K562 (cell line): ENCODE measurements at regions not wholly inside any gene's neighbourhood (a gene's known extent, or its start where the extent isn't known, plus 50 kb on each side); places are given as distances from the start of the nearest gene placed in this dataset.

ENCODE experiments used
- ATAC-seq: fragments of 200-7000 bp; cut with Tn5 transposase; 3 replicates; pipeline ENCODE4 v1.9.1; 2020; ENCODE audit warnings: moderate library complexity
- BruUV-seq: library from RNA; stranded (reverse); fragments of 400-500 nt; replicated peaks from 2 replicates; lab custom pipeline; 2021; lab: Mats Ljungman, UMichigan
- CTCF ChIA-PET: fragments of 300-600 bp; formaldehyde crosslinking; extraction: SDS; loops from one replicate; lab custom pipeline; 2021; ENCODE audit warnings: low intra/inter-chr PET ratio; lab: Yijun Ruan, JAX
- POLR2A ChIA-PET: fragments of 300-600, 350-650 bp; sonication (Branson Sonifier 250); formaldehyde crosslinking; extraction: SDS; loops from one replicate; lab custom pipeline; 2021; ENCODE audit warnings: antibody characterized with exemption, inconsistent platforms; lab: Yijun Ruan, JAX
- DNase-seq, 4 experiments: peaks; one replicate each; pipeline versions ENCODE4 v3.0.0 to v3.0.0-alpha.2; 2011 to 2018; ENCODE audit warnings: low spot score in 3 of 4, mixed read lengths in 3 of 4; ENCODE audit errors: extremely low read depth in 1 of 4
- FAIRE-seq: peaks from 2 replicates; lab custom pipeline; 2011; peaks lifted over from hg19 to GRCh38; lab: Jason Lieb, UNC
- H2AFZ ChIP-seq: 2 replicates; pipeline ENCODE4 v1.6.0; 2011; ENCODE audit warnings: low read depth, low read length, control low read depth, inconsistent platforms
- H3K27ac ChIP-seq: fragments of 200-600 bp; 3 replicates; pipeline ENCODE4 v1.8.0; 2011; ENCODE audit warnings: low read depth, mild to moderate bottlenecking, control low read depth, inconsistent platforms, low read length, moderate library complexity, mixed read lengths; ENCODE audit errors: extremely low read depth
- H3K27me3 ChIP-seq, 2 experiments: fragments of 300-600 bp in 1 of 2; 2 replicates in 1 of 2; 3 replicates in 1 of 2; pipeline versions ENCODE4 v1.6.0 to v1.8.0; 2011; ENCODE audit warnings: inconsistent platforms in 2 of 2, low read length in 2 of 2, mild to moderate bottlenecking in 1 of 2, mixed read lengths in 1 of 2, moderate library complexity in 1 of 2; ENCODE audit not compliant: control insufficient read depth in 2 of 2, insufficient read depth in 2 of 2
- H3K36me3 ChIP-seq: fragments of 300-600 bp; 3 replicates; pipeline ENCODE4 v1.8.0; 2011; ENCODE audit warnings: mild to moderate bottlenecking, low read length, inconsistent platforms; ENCODE audit not compliant: control insufficient read depth, insufficient read depth
- H3K4me1 ChIP-seq, 2 experiments: fragments of 200-600 bp in 1 of 2; replicated peaks in 1 of 2; 2 replicates in 1 of 2; 3 replicates in 1 of 2; pipeline versions ENCODE4 v1.5.1 to v1.8.0; 2011; ENCODE audit warnings: inconsistent platforms in 2 of 2, low read length in 2 of 2, mild to moderate bottlenecking in 1 of 2, mixed read lengths in 1 of 2, moderate library complexity in 1 of 2; ENCODE audit not compliant: control insufficient read depth in 2 of 2, insufficient read depth in 2 of 2
- H3K4me2 ChIP-seq: 2 replicates; pipeline ENCODE4 v1.6.1; 2011; ENCODE audit warnings: low read length, control low read depth, inconsistent platforms, mixed read lengths; ENCODE audit not compliant: insufficient read depth
- H3K4me3 ChIP-seq: fragments of 200-600 bp; sonication (generic), shearing (Covaris generic); 2 replicates; pipeline ENCODE4 v1.5.1; 2016; ENCODE audit warnings: control low read depth, inconsistent platforms
- H3K79me2 ChIP-seq: fragments of 200-600 bp; 3 replicates; pipeline ENCODE4 v1.8.0; 2011; ENCODE audit warnings: low read length, inconsistent platforms; ENCODE audit not compliant: control insufficient read depth, insufficient read depth
- H3K9ac ChIP-seq, 2 experiments: 2 replicates each; pipeline versions ENCODE4 v1.6.0 to v1.6.1; 2011; ENCODE audit warnings: low read depth in 2 of 2, low read length in 2 of 2, control low read depth in 1 of 2, inconsistent platforms in 1 of 2, mild to moderate bottlenecking in 1 of 2, mixed read lengths in 1 of 2; ENCODE audit not compliant: insufficient read depth in 1 of 2
- H3K9me1 ChIP-seq: one replicate; pipeline ENCODE4 v1.6.0; 2011; ENCODE audit warnings: inconsistent platforms, mild to moderate bottlenecking, low read length, moderate library complexity; ENCODE audit not compliant: control insufficient read depth, insufficient read depth
- H3K9me3 ChIP-seq: replicated peaks from 2 replicates; pipeline ENCODE4 v1.5.1; 2011; ENCODE audit warnings: low read depth, low read length, inconsistent platforms; ENCODE audit not compliant: control insufficient read depth, insufficient read depth
- H4K20me1 ChIP-seq: replicated peaks from 2 replicates; pipeline ENCODE4 v1.6.1; 2011; ENCODE audit warnings: low read length, inconsistent platforms, mixed read lengths; ENCODE audit not compliant: control insufficient read depth, insufficient read depth
- BRD4 ChIP-seq: fragments of 200-600 bp; sonication (generic); IDR thresholded peaks from 2 replicates; pipeline ENCODE4 v1.6.1; 2017; ENCODE audit warnings: inconsistent platforms
- CHAMP1 ChIP-seq: fragments of 450-650 bp; IDR thresholded peaks from 2 replicates; pipeline ENCODE4 v1.6.1; 2016; ENCODE audit warnings: mild to moderate bottlenecking
- CREB5 ChIP-seq: fragments of 250-450 bp; sonication (Bioruptor Pico); IDR thresholded peaks from 2 replicates; pipeline ENCODE4 v1.5.0; 2020; ENCODE audit warnings: mild to moderate bottlenecking
- GTF2F1 ChIP-seq: IDR thresholded peaks from 2 replicates; pipeline ENCODE4 v1.6.1; 2011; ENCODE audit warnings: low read depth, low read length, improper control_type of control experiment
- HEY1 ChIP-seq: fragments of 250-450 bp; sonication (Bioruptor Pico); IDR thresholded peaks from 2 replicates; pipeline ENCODE4 v1.5.0; 2020; ENCODE audit warnings: mild to moderate bottlenecking, moderate library complexity, borderline replicate concordance
- ILF3 ChIP-seq: fragments of 450-650 bp; IDR thresholded peaks from 2 replicates; pipeline ENCODE4 v1.6.1; 2018; ENCODE audit warnings: antibody characterized with exemption, mild to moderate bottlenecking, moderate library complexity, borderline replicate concordance
- MEF2A ChIP-seq: IDR thresholded peaks from 2 replicates; pipeline ENCODE4 v1.6.1; 2011; ENCODE audit warnings: low read depth, mild to moderate bottlenecking, low read length, moderate library complexity; ENCODE audit not compliant: control insufficient read depth
- MLX ChIP-seq, 2 experiments: fragments of 450-650 bp in 1 of 2; sonication (generic) in 1 of 2; formaldehyde crosslinking; conservative IDR thresholded peaks; 2 replicates each; pipeline versions ENCODE4 v1.4.0 to v1.8.1; 2020 to 2022; ENCODE audit warnings: mild to moderate bottlenecking in 1 of 2, missing genetic modification reagents in 1 of 2
- MYNN ChIP-seq, 2 experiments: sonication (generic); formaldehyde crosslinking in 1 of 2; IDR thresholded peaks; 2 replicates each; pipeline versions ENCODE4 v1.5.0 to v1.6.1; 2016 to 2020; ENCODE audit warnings: antibody characterized with exemption in 1 of 2, missing genetic modification reagents in 1 of 2
- NKRF ChIP-seq: fragments of 450-650 bp; IDR thresholded peaks from 2 replicates; pipeline ENCODE4 v1.6.1; 2016; ENCODE audit warnings: borderline replicate concordance
- NR2F6 ChIP-seq: fragments of 450-650 bp; formaldehyde crosslinking; IDR thresholded peaks from 2 replicates; pipeline ENCODE4 v1.4.0; 2020; ENCODE audit warnings: mild to moderate bottlenecking
- NRF1 ChIP-seq, 2 experiments: fragments of 450-650 bp; IDR thresholded peaks in 1 of 2; conservative IDR thresholded peaks in 1 of 2; 2 replicates each; pipeline ENCODE4 v1.6.1; 2014; ENCODE audit warnings: mild to moderate bottlenecking in 2 of 2
- OTX1 ChIP-seq: fragments of 450-650 bp; formaldehyde crosslinking; IDR thresholded peaks from 2 replicates; pipeline ENCODE4 v1.4.0; 2022; ENCODE audit warnings: mild to moderate bottlenecking
- RUNX1 ChIP-seq: sonication (generic); IDR thresholded peaks from 2 replicates; pipeline ENCODE4 v1.6.1; 2016; ENCODE audit warnings: antibody characterized with exemption, low read depth
- TEAD1 ChIP-seq, 2 experiments: fragments of 450-650 bp in 1 of 2; sonication (generic) in 1 of 2; formaldehyde crosslinking; IDR thresholded peaks; 2 replicates each; pipeline versions ENCODE4 v1.4.0 to v1.8.0; 2020 to 2022; ENCODE audit warnings: mild to moderate bottlenecking in 2 of 2, missing genetic modification reagents in 1 of 2
- XRCC3 ChIP-seq: fragments of 450-650 bp; IDR thresholded peaks from 2 replicates; pipeline ENCODE4 v1.6.1; 2017; ENCODE audit warnings: mild to moderate bottlenecking, moderate library complexity
- ZNF408 ChIP-seq: fragments of 250-450 bp; sonication (Bioruptor Pico); IDR thresholded peaks from 2 replicates; pipeline ENCODE4 v1.4.0; 2020; ENCODE audit warnings: low read depth, mild to moderate bottlenecking, moderate library complexity
- WGBS: fragments of 100-300 bp; shearing (Covaris generic); methylation state at CpG from one replicate; pipeline ENCODE4 v1.1.6; 2016; ENCODE audit warnings: low coverage, mixed read lengths; ENCODE audit not compliant: insufficient coverage; ENCODE audit errors: missing lambda C conversion rate; 5-methylcytosine and 5-hydroxymethylcytosine counted together
- in situ Hi-C: fragments of 300-500 bp; cut with MboI; formaldehyde crosslinking; loops from 4 replicates; pipeline ENCODE4 v1.15.0; 2018; ENCODE audit warnings: inconsistent platforms, mixed read lengths
- intact Hi-C: fragments of 100-400 bp; cut with micrococcal nuclease; formaldehyde crosslinking; loops from 2 replicates; pipeline ENCODE4 v1.14.2; 2022

- Histone ChIP-seq H3K9ac (no peak overlapping the region), H3K9me3 (no peaks in the 10 kb centered on the region), H2AFZ (no peak overlapping the region), H3K4me1 (no peaks in the 10 kb centered on the region), H3K9me1 (no peaks in the 10 kb centered on the region), H3K36me3 (no peaks in the 10 kb centered on the region), H3K4me3 (no peak overlapping the region), H3K27ac (no peak overlapping the region), H3K79me2 (no peaks in the 10 kb centered on the region), H4K20me1 (no peaks in the 10 kb centered on the region), H3K27me3 (no peaks in the 10 kb centered on the region), H3K4me2 (no peak overlapping the region)
- BruUV-seq: no TSS peak
- 0% methylated on average over 2 of the region's 2 CpGs for WGBS
- in situ Hi-C loops: no loop called here
- intact Hi-C loops: no loop called here
- no peak for FAIRE-seq
- no peak for DNase-seq
- ChIA-PET POLR2A (no interaction called here), CTCF (no interaction called here)
- ATAC-seq: no peak
- TF ChIP-seq MEF2A (no peak), XRCC3 (no peak), CREB5 (no peak), ILF3 (no peak), MYNN (IDR thresholded peaks at IDR 0.05) (no peak), MYNN (CRISPR knock-in tag; IDR thresholded peaks at IDR 0.05) (no peak), NR2F6 (CRISPR knock-in tag) (no peak), MLX (CRISPR knock-in tag; conservative IDR thresholded peaks at IDR 0.05) (no peak), GTF2F1 (no peak), BRD4 (no peak), OTX1 (CRISPR knock-in tag) (no peak), NKRF (no peak), NRF1 (conservative IDR thresholded peaks at IDR 0.05 in 1 of 2, IDR thresholded peaks at IDR 0.05 in 1 of 2) (no peak), RUNX1 (no peak), CHAMP1 (no peak), HEY1 (CRISPR knock-in tag) (no peak), TEAD1 (CRISPR knock-in tag; IDR thresholded peaks at IDR 0.05) (no peak), ZNF408 (CRISPR knock-in tag) (no peak)
These were observed 500.5 kb upstream of the SYT4 start for GRCh38 chr18:43777636-43778304.
